ENCODE measurements at regions not wholly inside any gene's neighbourhood (a gene's known extent, or its start where the extent isn't known, plus 50 kb on each side); places are given as distances from the start of the nearest gene placed in this dataset.

DNA sequence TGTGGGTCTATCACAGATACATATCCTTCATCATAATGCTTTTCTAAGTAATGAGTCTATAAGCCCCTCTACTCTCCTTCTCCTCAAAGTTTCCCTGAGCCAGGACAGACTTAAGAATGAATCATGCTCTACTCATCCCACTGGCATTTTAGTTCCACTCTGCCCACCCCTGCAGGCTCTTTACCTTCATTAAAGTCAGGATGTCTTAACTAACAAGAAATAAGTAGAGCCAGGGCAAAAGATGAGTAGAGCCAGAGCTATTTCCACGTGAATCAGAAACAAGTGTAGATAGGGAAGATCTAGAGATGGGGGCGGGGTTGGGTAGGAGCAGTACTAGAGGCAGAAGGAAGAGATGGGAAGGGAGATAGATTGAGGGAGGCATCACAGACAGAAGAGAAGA lies 790.5 kb downstream of the RNF144A start:
- ATAC-seq, result peak; percentile 63 to 86
- TF ChIP-seq JUN (IDR thresholded peaks at IDR 0.05), result 0 out of 5 replicates have a peak, but pooled peaks of 1 of the 2 experiments have one; percentile 22
- TF ChIP-seq JUNB (IDR thresholded peaks at IDR 0.05), result peak; percentile 35
- peak; percentile 37; the same call in 1 of the 2 replicates for TF ChIP-seq FOSL2 (IDR thresholded peaks at IDR 0.05)
- 0 out of 2 replicates have a peak, but pooled peaks have one; percentile 33 for TF ChIP-seq FOSL2 (CRISPR knock-in tag; IDR thresholded peaks at IDR 0.05)
- peak; percentile 58; the same call in 1 of the 2 replicates for TF ChIP-seq GATA3 (IDR thresholded peaks at IDR 0.05; ENCODE audit: borderline replicate concordance)
- no peak for TF ChIP-seq RCOR1 (IDR thresholded peaks at IDR 0.05; ENCODE audit: low read depth, low read length)
- ChIA-PET POLR2A (no interaction called here), CTCF (interaction anchor here (0.6 kb wide), 1 partner anchor 165 kb away, joined by 3 read pairs; no protein-coding TSS in a partner anchor)
- Histone ChIP-seq H3K4me1 (peaks cover 16% of the 10 kb centered on the region), H3K27ac (peak overlapping the region in 1 of 2 experiments; percentile 69; a peak in 4 of 6 replicates), H3K4me2 (peak overlapping the region; percentile 1; the same call in 2 of the 3 replicates), H3K4me3 (no peak overlapping the region), H3K9me3 (no peaks in the 10 kb centered on the region)
- DNase-seq (ENCODE audit: low read depth in 1 of 2, low spot score in 1 of 2), result peak; percentile 8 to 37
- WGBS (ENCODE audit: missing lambda C conversion rate), result 14% methylated on average over 2 of the region's 2 CpGs
- no peak for FAIRE-seq

DNA sequence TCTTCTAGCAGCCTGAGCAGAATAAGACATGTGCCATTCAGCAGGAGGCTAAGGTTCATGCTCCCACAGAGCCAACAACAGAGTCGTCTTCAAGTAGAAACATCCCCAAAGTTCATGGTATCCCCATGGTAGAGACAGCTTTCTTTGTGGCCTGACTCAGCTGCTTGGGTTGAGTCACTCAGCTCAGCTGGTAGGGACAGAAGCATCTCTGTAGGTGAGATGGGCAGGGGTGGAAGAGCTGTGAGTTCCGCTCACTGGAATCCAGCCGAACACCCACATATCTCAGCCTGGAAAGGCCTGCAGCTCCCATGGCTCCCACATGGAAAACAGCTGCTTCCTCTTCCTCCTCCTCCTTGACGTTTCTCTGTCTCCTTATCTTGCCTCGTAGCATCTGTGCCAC lies 792.7 kb downstream of the RNF144A start:
- CTCF ChIA-PET, result no interaction called here
- H3K9me3 ChIP-seq, result no peaks in the 10 kb centered on the region
- WGBS (ENCODE audit: missing lambda C conversion rate), result 49% methylated on average over 5 of the region's 5 CpGs
- no peak overlapping the region for H3K4me3 ChIP-seq
- ATAC-seq (no peak), DNase-seq (ENCODE audit: low read depth in 1 of 2, low spot score in 1 of 2) (no peak), FAIRE-seq (no peak)
- H3K27ac ChIP-seq, result no peak overlapping the region
- TF ChIP-seq KDM5A (IDR thresholded peaks at IDR 0.05) (no peak), ZC3H11A (IDR thresholded peaks at IDR 0.05) (no peak), PHF8 (IDR thresholded peaks at IDR 0.05; ENCODE audit: borderline replicate concordance, low read depth) (no peak), EHF (CRISPR knock-in tag; IDR thresholded peaks at IDR 0.05) (no peak), RNF2 (IDR thresholded peaks at IDR 0.05; ENCODE audit: borderline replicate concordance, low read depth) (no peak), ZSCAN20 (CRISPR knock-in tag; IDR thresholded peaks at IDR 0.05) (no peak), JUNB (IDR thresholded peaks at IDR 0.05) (no peak), JUN (IDR thresholded peaks at IDR 0.05) (no peak), CBX8 (IDR thresholded peaks at IDR 0.05) (no peak), EHMT2 (IDR thresholded peaks at IDR 0.05; ENCODE audit: low read depth) (no peak), SREBF2 (IDR thresholded peaks at IDR 0.05) (no peak), NR3C1 (IDR thresholded peaks at IDR 0.05) (no peak)
- TF ChIP-seq, protein P1, sequence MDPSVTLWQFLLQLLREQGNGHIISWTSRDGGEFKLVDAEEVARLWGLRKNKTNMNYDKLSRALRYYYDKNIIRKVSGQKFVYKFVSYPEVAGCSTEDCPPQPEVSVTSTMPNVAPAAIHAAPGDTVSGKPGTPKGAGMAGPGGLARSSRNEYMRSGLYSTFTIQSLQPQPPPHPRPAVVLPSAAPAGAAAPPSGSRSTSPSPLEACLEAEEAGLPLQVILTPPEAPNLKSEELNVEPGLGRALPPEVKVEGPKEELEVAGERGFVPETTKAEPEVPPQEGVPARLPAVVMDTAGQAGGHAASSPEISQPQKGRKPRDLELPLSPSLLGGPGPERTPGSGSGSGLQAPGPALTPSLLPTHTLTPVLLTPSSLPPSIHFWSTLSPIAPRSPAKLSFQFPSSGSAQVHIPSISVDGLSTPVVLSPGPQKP (IDR thresholded peaks at IDR 0.05; ENCODE audit: low read depth, low read length), result no peak
- H3K4me2 ChIP-seq, result no peak overlapping the region
- H3K4me1 ChIP-seq, result peaks cover 16% of the 10 kb centered on the region
- POLR2A ChIA-PET, result no interaction called here

DNA sequence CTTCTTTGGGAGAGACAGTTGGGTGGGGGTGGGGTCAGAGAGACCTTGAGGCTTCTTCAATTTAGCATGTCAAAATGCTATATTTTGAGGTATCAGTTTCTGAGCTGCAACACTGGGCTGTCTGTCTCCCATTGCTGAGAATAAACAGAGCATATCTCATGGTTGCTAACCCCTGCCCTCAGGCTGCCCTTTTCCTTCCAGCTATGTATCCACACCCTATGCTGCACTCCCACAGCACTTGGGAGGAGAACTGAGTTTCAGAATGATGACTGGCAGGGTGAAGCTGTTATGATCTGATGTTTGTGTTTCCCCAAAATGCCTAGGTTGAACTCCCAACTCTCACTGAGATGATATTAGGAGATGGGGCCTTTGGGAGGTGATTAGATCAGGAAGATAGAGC lies 794.0 kb downstream of the RNF144A start:
- POLR2A ChIA-PET, result no interaction called here
- ATAC-seq, result no peak
- no peak for FAIRE-seq

DNA sequence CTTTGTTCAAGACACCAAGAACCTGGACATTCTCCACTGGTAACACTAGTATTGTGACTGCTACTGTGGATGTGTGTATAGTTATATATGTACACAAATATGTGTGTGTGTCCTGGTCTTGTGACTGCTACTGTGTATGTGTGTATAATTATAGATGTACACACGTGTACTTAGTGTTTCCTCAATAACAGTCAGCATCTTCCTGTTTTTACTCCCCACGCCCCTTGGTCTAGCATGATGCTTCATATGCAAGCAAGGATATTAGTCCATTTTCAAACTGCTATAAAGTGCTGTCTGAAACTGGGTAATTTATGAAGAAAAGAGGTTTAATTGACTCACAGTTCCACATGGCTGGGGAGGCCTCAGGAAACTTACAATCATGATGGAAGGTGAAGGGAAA lies 802.7 kb downstream of the RNF144A start:
- Histone ChIP-seq H3K4me3 (no peak overlapping the region), H3K9me3 (no peaks in the 10 kb centered on the region), H3K27ac (no peak overlapping the region), H3K4me2 (no peak overlapping the region), H3K4me1 (no peaks in the 10 kb centered on the region)
- POLR2A ChIA-PET, result no interaction called here
- no peak for FAIRE-seq
- 40% methylated on average over 2 of the region's 2 CpGs for WGBS (ENCODE audit: missing lambda C conversion rate)
- no peak for DNase-seq (ENCODE audit: low read depth in 1 of 2, low spot score in 1 of 2)
- TF ChIP-seq, protein P2, sequence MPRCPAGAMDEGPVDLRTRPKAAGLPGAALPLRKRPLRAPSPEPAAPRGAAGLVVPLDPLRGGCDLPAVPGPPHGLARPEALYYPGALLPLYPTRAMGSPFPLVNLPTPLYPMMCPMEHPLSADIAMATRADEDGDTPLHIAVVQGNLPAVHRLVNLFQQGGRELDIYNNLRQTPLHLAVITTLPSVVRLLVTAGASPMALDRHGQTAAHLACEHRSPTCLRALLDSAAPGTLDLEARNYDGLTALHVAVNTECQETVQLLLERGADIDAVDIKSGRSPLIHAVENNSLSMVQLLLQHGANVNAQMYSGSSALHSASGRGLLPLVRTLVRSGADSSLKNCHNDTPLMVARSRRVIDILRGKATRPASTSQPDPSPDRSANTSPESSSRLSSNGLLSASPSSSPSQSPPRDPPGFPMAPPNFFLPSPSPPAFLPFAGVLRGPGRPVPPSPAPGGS (IDR thresholded peaks at IDR 0.05), result no peak
- TF ChIP-seq MAFK (IDR thresholded peaks at IDR 0.05; ENCODE audit: partially characterized antibody), result no peak
- TF ChIP-seq PHF8 (IDR thresholded peaks at IDR 0.05; ENCODE audit: borderline replicate concordance, low read depth), result no peak
- TF ChIP-seq, protein P1 (IDR thresholded peaks at IDR 0.05; ENCODE audit: low read depth, low read length), result no peak
- no peak for TF ChIP-seq BHLHE40 (IDR thresholded peaks at IDR 0.05; ENCODE audit: low read depth, low read length)
- TF ChIP-seq, protein P3, sequence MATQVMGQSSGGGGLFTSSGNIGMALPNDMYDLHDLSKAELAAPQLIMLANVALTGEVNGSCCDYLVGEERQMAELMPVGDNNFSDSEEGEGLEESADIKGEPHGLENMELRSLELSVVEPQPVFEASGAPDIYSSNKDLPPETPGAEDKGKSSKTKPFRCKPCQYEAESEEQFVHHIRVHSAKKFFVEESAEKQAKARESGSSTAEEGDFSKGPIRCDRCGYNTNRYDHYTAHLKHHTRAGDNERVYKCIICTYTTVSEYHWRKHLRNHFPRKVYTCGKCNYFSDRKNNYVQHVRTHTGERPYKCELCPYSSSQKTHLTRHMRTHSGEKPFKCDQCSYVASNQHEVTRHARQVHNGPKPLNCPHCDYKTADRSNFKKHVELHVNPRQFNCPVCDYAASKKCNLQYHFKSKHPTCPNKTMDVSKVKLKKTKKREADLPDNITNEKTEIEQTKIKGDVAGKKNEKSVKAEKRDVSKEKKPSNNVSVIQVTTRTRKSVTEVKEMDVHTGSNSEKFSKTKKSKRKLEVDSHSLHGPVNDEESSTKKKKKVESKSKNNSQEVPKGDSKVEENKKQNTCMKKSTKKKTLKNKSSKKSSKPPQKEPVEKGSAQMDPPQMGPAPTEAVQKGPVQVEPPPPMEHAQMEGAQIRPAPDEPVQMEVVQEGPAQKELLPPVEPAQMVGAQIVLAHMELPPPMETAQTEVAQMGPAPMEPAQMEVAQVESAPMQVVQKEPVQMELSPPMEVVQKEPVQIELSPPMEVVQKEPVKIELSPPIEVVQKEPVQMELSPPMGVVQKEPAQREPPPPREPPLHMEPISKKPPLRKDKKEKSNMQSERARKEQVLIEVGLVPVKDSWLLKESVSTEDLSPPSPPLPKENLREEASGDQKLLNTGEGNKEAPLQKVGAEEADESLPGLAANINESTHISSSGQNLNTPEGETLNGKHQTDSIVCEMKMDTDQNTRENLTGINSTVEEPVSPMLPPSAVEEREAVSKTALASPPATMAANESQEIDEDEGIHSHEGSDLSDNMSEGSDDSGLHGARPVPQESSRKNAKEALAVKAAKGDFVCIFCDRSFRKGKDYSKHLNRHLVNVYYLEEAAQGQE (IDR thresholded peaks at IDR 0.05), result no peak
- TF ChIP-seq MYC (IDR thresholded peaks at IDR 0.05; ENCODE audit: borderline replicate concordance, low read length), result no peak
- no peak for TF ChIP-seq ZNF302 (CRISPR knock-in tag; IDR thresholded peaks at IDR 0.05)
- no peak for TF ChIP-seq POLR2AphosphoS2 (conservative IDR thresholded peaks at IDR 0.05; ENCODE audit: low read length)
- no peak for TF ChIP-seq CHD2 (IDR thresholded peaks at IDR 0.05; ENCODE audit: low read length, partially characterized antibody)
- no peak for ATAC-seq
- CTCF ChIA-PET, result no interaction called here

More for the DNA sequence above, 794.0 kb downstream of the RNF144A start:
- no peaks in the 10 kb centered on the region for H3K9me3 ChIP-seq
- DNase-seq (ENCODE audit: low read depth in 1 of 2, low spot score in 1 of 2), result no peak
- TF ChIP-seq EHMT2 (IDR thresholded peaks at IDR 0.05; ENCODE audit: low read depth), result no peak
- H3K4me2 ChIP-seq, result no peak overlapping the region
- H3K4me3 ChIP-seq, result no peak overlapping the region
- H3K4me1 ChIP-seq, result peaks cover 16% of the 10 kb centered on the region
- CTCF ChIA-PET, result no interaction called here
- H3K27ac ChIP-seq, result no peak overlapping the region
